ENCODE measurements at regions not wholly inside any gene's neighbourhood (a gene's known extent, or its start where the extent isn't known, plus 50 kb on each side); places are given as distances from the start of the nearest gene placed in this dataset.

- Histone ChIP-seq H3K9me3 (ENCODE audit: insufficient read depth, low read depth, low read length) (no peaks in the 10 kb centered on the region), H3K36me3 (ENCODE audit: insufficient read depth, low read length) (no peaks in the 10 kb centered on the region), H3K4me2 (ENCODE audit: low read length) (no peak overlapping the region), H3K27ac (ENCODE audit: low read depth, low read length) (no peak overlapping the region), H2AFZ (ENCODE audit: low read depth, low read length) (no peak overlapping the region), H3K4me1 (ENCODE audit: insufficient read depth, low read length) (no peaks in the 10 kb centered on the region), H3K79me2 (ENCODE audit: insufficient read depth, low read length) (no peaks in the 10 kb centered on the region), H3K4me3 (ENCODE audit: insufficient read depth, low read depth, low read length) (no peak overlapping the region), H3K27me3 (ENCODE audit: insufficient read depth, low read length) (no peaks in the 10 kb centered on the region), H3K9ac (ENCODE audit: low read length) (no peak overlapping the region), H4K20me1 (ENCODE audit: insufficient read depth, low read length) (no peaks in the 10 kb centered on the region)
- FAIRE-seq (no peak), DNase-seq (ENCODE audit: low read depth) (no peak)
- Mint-ChIP-seq H3K27me3 (ENCODE audit: low read depth, unreplicated experiment) (peaks cover 2% of the 10 kb centered on the region), H3K9me3 (ENCODE audit: unreplicated experiment) (no peaks in the 10 kb centered on the region), H3K36me3 (ENCODE audit: low read depth, unreplicated experiment) (no peaks in the 10 kb centered on the region), H3K27ac (ENCODE audit: unreplicated experiment) (no peak overlapping the region), H3K4me1 (ENCODE audit: low read depth, unreplicated experiment) (peaks cover 4% of the 10 kb centered on the region), H3K4me3 (ENCODE audit: unreplicated experiment) (no peak overlapping the region)
- TF ChIP-seq CTCF (IDR thresholded peaks at IDR 0.05; ENCODE audit: insufficient read depth, low read depth, low read length) = no peak
- no peak for TF ChIP-seq EZH2 (IDR thresholded peaks at IDR 0.05; ENCODE audit: insufficient read depth, low read length)
Measured at GRCh38 chr3:117261983-117262421, 552.4 kb downstream of the TUSC7 start.

- H3K4me3 ChIP-seq (ENCODE audit: insufficient read depth, low read depth, low read length) = no peak overlapping the region
- Mint-ChIP-seq H3K4me3 (ENCODE audit: unreplicated experiment) (no peak overlapping the region), H3K27me3 (ENCODE audit: low read depth, unreplicated experiment) (peaks cover 2% of the 10 kb centered on the region), H3K36me3 (ENCODE audit: low read depth, unreplicated experiment) (no peaks in the 10 kb centered on the region), H3K9me3 (ENCODE audit: unreplicated experiment) (no peaks in the 10 kb centered on the region), H3K27ac (ENCODE audit: unreplicated experiment) (no peak overlapping the region), H3K4me1 (ENCODE audit: low read depth, unreplicated experiment) (peaks cover 4% of the 10 kb centered on the region)
- no peak overlapping the region for H3K27ac ChIP-seq (ENCODE audit: low read depth, low read length)
- no peak overlapping the region for H3K4me2 ChIP-seq (ENCODE audit: low read length)
- no peaks in the 10 kb centered on the region for H4K20me1 ChIP-seq (ENCODE audit: insufficient read depth, low read length)
- H2AFZ ChIP-seq (ENCODE audit: low read depth, low read length) = no peak overlapping the region
- TF ChIP-seq CTCF (IDR thresholded peaks at IDR 0.05; ENCODE audit: insufficient read depth, low read depth, low read length) = no peak
- no peak for TF ChIP-seq EZH2 (IDR thresholded peaks at IDR 0.05; ENCODE audit: insufficient read depth, low read length)
- H3K79me2 ChIP-seq (ENCODE audit: insufficient read depth, low read length) = no peaks in the 10 kb centered on the region
- no peak for FAIRE-seq
- no peak for DNase-seq (ENCODE audit: low read depth)
- no peaks in the 10 kb centered on the region for H3K9me3 ChIP-seq (ENCODE audit: insufficient read depth, low read depth, low read length)
- H3K36me3 ChIP-seq (ENCODE audit: insufficient read depth, low read length) = no peaks in the 10 kb centered on the region
- no peaks in the 10 kb centered on the region for H3K27me3 ChIP-seq (ENCODE audit: insufficient read depth, low read length)
- H3K4me1 ChIP-seq (ENCODE audit: insufficient read depth, low read length) = no peaks in the 10 kb centered on the region
- no peak overlapping the region for H3K9ac ChIP-seq (ENCODE audit: low read length)
Measured at GRCh38 chr3:117263270-117263669, 553.7 kb downstream of the TUSC7 start.

GRCh38 chr3:117263745-117264144 lies 554.2 kb downstream of the TUSC7 start:
- no peaks in the 10 kb centered on the region for H3K79me2 ChIP-seq (ENCODE audit: insufficient read depth, low read length)
- no peak overlapping the region for H3K4me3 ChIP-seq (ENCODE audit: insufficient read depth, low read depth, low read length)
- TF ChIP-seq EZH2 (IDR thresholded peaks at IDR 0.05; ENCODE audit: insufficient read depth, low read length) = no peak
- no peak for TF ChIP-seq CTCF (IDR thresholded peaks at IDR 0.05; ENCODE audit: insufficient read depth, low read depth, low read length)
- H3K27me3 ChIP-seq (ENCODE audit: insufficient read depth, low read length) = no peaks in the 10 kb centered on the region
- H3K36me3 ChIP-seq (ENCODE audit: insufficient read depth, low read length) = no peaks in the 10 kb centered on the region
- Mint-ChIP-seq H3K4me3 (ENCODE audit: unreplicated experiment) (no peak overlapping the region), H3K36me3 (ENCODE audit: low read depth, unreplicated experiment) (no peaks in the 10 kb centered on the region), H3K27me3 (ENCODE audit: low read depth, unreplicated experiment) (peaks cover 2% of the 10 kb centered on the region), H3K27ac (ENCODE audit: unreplicated experiment) (no peak overlapping the region), H3K9me3 (ENCODE audit: unreplicated experiment) (no peaks in the 10 kb centered on the region), H3K4me1 (ENCODE audit: low read depth, unreplicated experiment) (peaks cover 4% of the 10 kb centered on the region)
- H4K20me1 ChIP-seq (ENCODE audit: insufficient read depth, low read length) = no peaks in the 10 kb centered on the region
- no peak overlapping the region for H3K27ac ChIP-seq (ENCODE audit: low read depth, low read length)
- H3K4me1 ChIP-seq (ENCODE audit: insufficient read depth, low read length) = no peaks in the 10 kb centered on the region
- no peak for DNase-seq (ENCODE audit: low read depth)
- no peak overlapping the region for H2AFZ ChIP-seq (ENCODE audit: low read depth, low read length)
- no peak for FAIRE-seq
- no peak overlapping the region for H3K4me2 ChIP-seq (ENCODE audit: low read length)
- no peak overlapping the region for H3K9ac ChIP-seq (ENCODE audit: low read length)
- no peaks in the 10 kb centered on the region for H3K9me3 ChIP-seq (ENCODE audit: insufficient read depth, low read depth, low read length)

Measured in astrocyte (in vitro differentiated cells and primary cell).